Heart left ventricle (tissue), 13 donors: ENCODE measurements at regions not wholly inside any gene's neighbourhood (a gene's known extent, or its start where the extent isn't known, plus 50 kb on each side); places are given as distances from the start of the nearest gene placed in this dataset.
"Not testable (repeated sequence)": the region's sequence is repeated elsewhere in the genome, so short reads cannot be mapped to it uniquely, and the experiment has no call there.

Source experiments
- POLR2A ChIP-seq, 2 donors: fragments of 450-650 bp; IDR thresholded peaks; one replicate each; pipeline ENCODE4 v1.6.1; 2017; ENCODE audit warnings: antibody characterized with exemption in 2 of 2, mild to moderate bottlenecking in 2 of 2, moderate library complexity in 2 of 2
- TF ChIP-seq, protein P1 (sequence below), 12 donors: fragments of 200-600 bp; sonication (generic) in 4 of 12; IDR thresholded peaks; one replicate each; pipeline versions ENCODE4 v1.5.0 to v1.8.0; 2018 to 2022; ENCODE audit warnings: antibody characterized with exemption in 12 of 12, mild to moderate bottlenecking in 5 of 12
- donor health status: ischemic (EF 13 %, LVEDD 7.1; RV severe dilation, severe dysfunction).
- donor health status: DM: no; HTN: yes; CAD: no.
- donor health status: DM: no; HTN: no; CAD: no.
- donor health status: ischemic (EF 25% LVEDD 6.9; RV normal size, moderate dysfunction).
- donor health status: ischemic (EF 25% LVEDD 5.7; RV mildly dilated, moderate dysfunction).
- donor health status: ischemic (EF 35%, LVEDD 5.7; RV mildly dilated, moderate dysfunction).
- donor health status: nonischemic (EF 11% LVEDD 7.7; RV severe dilation, severe dysfunction).
- donor health status: DM: yes; HTN: yes; CAD: no.
- donor health status: PGD.
- donor health status: ischemic (EF 29% LVEDD 5.4; RV normal size, mild dysfunction).
- donor health status: nonischemic (EF 23%, LVEDD 6.1; RV moderate dilation, normal function).

DNA sequence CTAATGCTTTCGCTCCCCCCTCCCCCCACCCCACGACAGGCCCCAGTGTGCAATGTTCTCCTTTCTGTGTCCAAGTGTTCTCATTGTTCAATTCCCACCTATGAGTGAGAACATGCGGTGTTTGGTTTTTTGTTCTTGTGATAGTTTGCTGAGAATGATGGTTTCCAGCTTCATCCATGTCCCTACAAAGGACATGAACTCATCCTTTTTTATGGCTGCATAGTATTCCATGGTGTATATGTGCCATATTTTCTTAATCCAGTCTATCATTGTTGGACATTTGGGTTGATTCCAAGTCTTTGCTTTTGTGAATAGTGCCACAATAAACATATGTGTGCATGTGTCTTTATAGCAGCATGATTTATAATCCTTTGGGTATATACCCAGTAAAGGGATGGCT lies 58.5 kb upstream of the HUNK start:
- TF ChIP-seq, protein P1, sequence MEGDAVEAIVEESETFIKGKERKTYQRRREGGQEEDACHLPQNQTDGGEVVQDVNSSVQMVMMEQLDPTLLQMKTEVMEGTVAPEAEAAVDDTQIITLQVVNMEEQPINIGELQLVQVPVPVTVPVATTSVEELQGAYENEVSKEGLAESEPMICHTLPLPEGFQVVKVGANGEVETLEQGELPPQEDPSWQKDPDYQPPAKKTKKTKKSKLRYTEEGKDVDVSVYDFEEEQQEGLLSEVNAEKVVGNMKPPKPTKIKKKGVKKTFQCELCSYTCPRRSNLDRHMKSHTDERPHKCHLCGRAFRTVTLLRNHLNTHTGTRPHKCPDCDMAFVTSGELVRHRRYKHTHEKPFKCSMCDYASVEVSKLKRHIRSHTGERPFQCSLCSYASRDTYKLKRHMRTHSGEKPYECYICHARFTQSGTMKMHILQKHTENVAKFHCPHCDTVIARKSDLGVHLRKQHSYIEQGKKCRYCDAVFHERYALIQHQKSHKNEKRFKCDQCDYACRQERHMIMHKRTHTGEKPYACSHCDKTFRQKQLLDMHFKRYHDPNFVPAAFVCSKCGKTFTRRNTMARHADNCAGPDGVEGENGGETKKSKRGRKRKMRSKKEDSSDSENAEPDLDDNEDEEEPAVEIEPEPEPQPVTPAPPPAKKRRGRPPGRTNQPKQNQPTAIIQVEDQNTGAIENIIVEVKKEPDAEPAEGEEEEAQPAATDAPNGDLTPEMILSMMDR (IDR thresholded peaks at IDR 0.05) = not testable (repeated sequence)
- not testable (repeated sequence) for TF ChIP-seq POLR2A (IDR thresholded peaks at IDR 0.05)
